ENCODE measurements at regions not wholly inside any gene's neighbourhood (a gene's known extent, or its start where the extent isn't known, plus 50 kb on each side); places are given as distances from the start of the nearest gene placed in this dataset.

- Histone ChIP-seq H3K14ac (ENCODE audit: low read length) (no peak overlapping the region), H3K4me2 (ENCODE audit: low read length) (no peak overlapping the region), H3K23ac (ENCODE audit: low read length) (no peak overlapping the region), H3K4me3 (ENCODE audit: low read depth, low read length) (no peak overlapping the region), H2AFZ (ENCODE audit: insufficient read depth, low read length, poor library complexity) (no peak overlapping the region), H4K8ac (ENCODE audit: low read depth, low read length) (no peak overlapping the region), H3K9ac (ENCODE audit: low read length) (no peak overlapping the region), H3K4me1 (ENCODE audit: control insufficient read depth in 1 of 2, insufficient read depth in 2 of 2, low read length in 2 of 2) (no peaks in the 10 kb centered on the region), H3K79me2 (ENCODE audit: control insufficient read depth, insufficient read depth, low read length, poor library complexity) (no peaks in the 10 kb centered on the region), H3K18ac (ENCODE audit: low read length) (no peak overlapping the region), H3K4ac (ENCODE audit: low read depth, low read length) (no peak overlapping the region), H2BK12ac (ENCODE audit: low read length) (no peak overlapping the region), H2AK5ac (ENCODE audit: low read length) (no peak overlapping the region), H3K27ac (ENCODE audit: low read depth, low read length) (no peak overlapping the region), H3K9me3 (ENCODE audit: insufficient read depth, low read depth, low read length) (no peaks in the 10 kb centered on the region), H3K27me3 (ENCODE audit: insufficient read depth, low read length) (no peaks in the 10 kb centered on the region), H3K79me1 (ENCODE audit: low read length) (no peaks in the 10 kb centered on the region), H3K36me3 (ENCODE audit: control insufficient read depth in 1 of 2, insufficient read depth in 2 of 2, low read length in 2 of 2) (no peaks in the 10 kb centered on the region), H4K12ac (ENCODE audit: low read depth, low read length) (no peak overlapping the region), H2BK120ac (ENCODE audit: insufficient read depth, low read length, poor library complexity) (no peak overlapping the region), H2BK5ac (ENCODE audit: low read depth, low read length, poor library complexity) (no peak overlapping the region), H4K91ac (ENCODE audit: low read depth, low read length) (no peak overlapping the region)
- WGBS (ENCODE audit: extremely low coverage, insufficient coverage, insufficient read length): no CpG with 5 or more reads among the region's 5 CpGs
- DNase-seq: peak in 1 of 2 donors; percentile 69
Observed at GRCh38 chr5:28344836-28345433, 1306.5 kb upstream of the CDH9 start.

- H3K9ac ChIP-seq (ENCODE audit: low read length): no peak overlapping the region
- H3K79me1 ChIP-seq (ENCODE audit: low read length): no peaks in the 10 kb centered on the region
- no peak overlapping the region for H3K14ac ChIP-seq (ENCODE audit: low read length)
- H4K91ac ChIP-seq (ENCODE audit: low read depth, low read length): no peak overlapping the region
- no peak overlapping the region for H2BK5ac ChIP-seq (ENCODE audit: low read depth, low read length, poor library complexity)
- no peak overlapping the region for H3K18ac ChIP-seq (ENCODE audit: low read length)
- no peak overlapping the region for H2BK12ac ChIP-seq (ENCODE audit: low read length)
- H3K79me2 ChIP-seq (ENCODE audit: control insufficient read depth, insufficient read depth, low read length, poor library complexity): no peaks in the 10 kb centered on the region
- H3K4ac ChIP-seq (ENCODE audit: low read depth, low read length): no peak overlapping the region
- no peaks in the 10 kb centered on the region for H3K27me3 ChIP-seq (ENCODE audit: insufficient read depth, low read length)
- H2AFZ ChIP-seq (ENCODE audit: insufficient read depth, low read length, poor library complexity): no peak overlapping the region
- H3K23ac ChIP-seq (ENCODE audit: low read length): no peak overlapping the region
- no peak overlapping the region for H2BK120ac ChIP-seq (ENCODE audit: insufficient read depth, low read length, poor library complexity)
- H3K36me3 ChIP-seq (ENCODE audit: control insufficient read depth in 1 of 2, insufficient read depth in 2 of 2, low read length in 2 of 2): no peaks in the 10 kb centered on the region
- DNase-seq: no peak
- H3K4me2 ChIP-seq (ENCODE audit: low read length): no peak overlapping the region
- H3K27ac ChIP-seq (ENCODE audit: low read depth, low read length): no peak overlapping the region
- H2AK5ac ChIP-seq (ENCODE audit: low read length): no peak overlapping the region
- H4K12ac ChIP-seq (ENCODE audit: low read depth, low read length): no peak overlapping the region
- no peaks in the 10 kb centered on the region for H3K9me3 ChIP-seq (ENCODE audit: insufficient read depth, low read depth, low read length)
- H3K4me1 ChIP-seq (ENCODE audit: control insufficient read depth in 1 of 2, insufficient read depth in 2 of 2, low read length in 2 of 2): no peaks in the 10 kb centered on the region
- no peak overlapping the region for H4K8ac ChIP-seq (ENCODE audit: low read depth, low read length)
- H3K4me3 ChIP-seq (ENCODE audit: low read depth, low read length): no peak overlapping the region
Observed at GRCh38 chr5:28329176-28329575, 1290.8 kb upstream of the CDH9 start.

- H3K27ac ChIP-seq (ENCODE audit: low read depth, low read length): no peak overlapping the region
- H4K12ac ChIP-seq (ENCODE audit: low read depth, low read length): no peak overlapping the region
- H3K79me2 ChIP-seq (ENCODE audit: control insufficient read depth, insufficient read depth, low read length, poor library complexity): no peaks in the 10 kb centered on the region
- H3K4me3 ChIP-seq (ENCODE audit: low read depth, low read length): no peak overlapping the region
- no peaks in the 10 kb centered on the region for H3K36me3 ChIP-seq (ENCODE audit: control insufficient read depth in 1 of 2, insufficient read depth in 2 of 2, low read length in 2 of 2)
- H3K23ac ChIP-seq (ENCODE audit: low read length): no peak overlapping the region
- no peaks in the 10 kb centered on the region for H3K4me1 ChIP-seq (ENCODE audit: control insufficient read depth in 1 of 2, insufficient read depth in 2 of 2, low read length in 2 of 2)
- no peak overlapping the region for H2BK120ac ChIP-seq (ENCODE audit: insufficient read depth, low read length, poor library complexity)
- H3K27me3 ChIP-seq (ENCODE audit: insufficient read depth, low read length): no peaks in the 10 kb centered on the region
- no peak overlapping the region for H4K8ac ChIP-seq (ENCODE audit: low read depth, low read length)
- no peaks in the 10 kb centered on the region for H3K9me3 ChIP-seq (ENCODE audit: insufficient read depth, low read depth, low read length)
- no peak overlapping the region for H4K91ac ChIP-seq (ENCODE audit: low read depth, low read length)
- no peak overlapping the region for H3K4me2 ChIP-seq (ENCODE audit: low read length)
- H3K18ac ChIP-seq (ENCODE audit: low read length): no peak overlapping the region
- H2BK12ac ChIP-seq (ENCODE audit: low read length): no peak overlapping the region
- H3K4ac ChIP-seq (ENCODE audit: low read depth, low read length): no peak overlapping the region
- H3K9ac ChIP-seq (ENCODE audit: low read length): no peak overlapping the region
- DNase-seq: no peak
- H2AFZ ChIP-seq (ENCODE audit: insufficient read depth, low read length, poor library complexity): no peak overlapping the region
- H3K79me1 ChIP-seq (ENCODE audit: low read length): no peaks in the 10 kb centered on the region
- no peak overlapping the region for H2BK5ac ChIP-seq (ENCODE audit: low read depth, low read length, poor library complexity)
- H3K14ac ChIP-seq (ENCODE audit: low read length): no peak overlapping the region
- H2AK5ac ChIP-seq (ENCODE audit: low read length): no peak overlapping the region
Observed at GRCh38 chr5:28328681-28329080, 1290.3 kb upstream of the CDH9 start.

GRCh38 chr5:28324174-28324573 is 1285.8 kb upstream of the CDH9 start:
- H3K23ac ChIP-seq (ENCODE audit: low read length): no peak overlapping the region
- H2AFZ ChIP-seq (ENCODE audit: insufficient read depth, low read length, poor library complexity): no peak overlapping the region
- H3K4me2 ChIP-seq (ENCODE audit: low read length): no peak overlapping the region
- no peak overlapping the region for H3K4ac ChIP-seq (ENCODE audit: low read depth, low read length)
- no peak overlapping the region for H3K4me3 ChIP-seq (ENCODE audit: low read depth, low read length)
- no peak overlapping the region for H2AK5ac ChIP-seq (ENCODE audit: low read length)
- H3K79me1 ChIP-seq (ENCODE audit: low read length): no peaks in the 10 kb centered on the region
- H3K79me2 ChIP-seq (ENCODE audit: control insufficient read depth, insufficient read depth, low read length, poor library complexity): no peaks in the 10 kb centered on the region
- H3K4me1 ChIP-seq (ENCODE audit: control insufficient read depth in 1 of 2, insufficient read depth in 2 of 2, low read length in 2 of 2): no peaks in the 10 kb centered on the region
- no peak overlapping the region for H2BK5ac ChIP-seq (ENCODE audit: low read depth, low read length, poor library complexity)
- no peaks in the 10 kb centered on the region for H3K36me3 ChIP-seq (ENCODE audit: control insufficient read depth in 1 of 2, insufficient read depth in 2 of 2, low read length in 2 of 2)
- H3K27ac ChIP-seq (ENCODE audit: low read depth, low read length): no peak overlapping the region
- H3K9me3 ChIP-seq (ENCODE audit: insufficient read depth, low read depth, low read length): no peaks in the 10 kb centered on the region
- no peak overlapping the region for H2BK120ac ChIP-seq (ENCODE audit: insufficient read depth, low read length, poor library complexity)
- H3K27me3 ChIP-seq (ENCODE audit: insufficient read depth, low read length): no peaks in the 10 kb centered on the region
- no peak overlapping the region for H2BK12ac ChIP-seq (ENCODE audit: low read length)
- H3K18ac ChIP-seq (ENCODE audit: low read length): no peak overlapping the region
- no CpG with 5 or more reads among the region's 2 CpGs for WGBS (ENCODE audit: extremely low coverage, insufficient coverage, insufficient read length)
- H4K8ac ChIP-seq (ENCODE audit: low read depth, low read length): no peak overlapping the region
- no peak for DNase-seq
- H4K91ac ChIP-seq (ENCODE audit: low read depth, low read length): no peak overlapping the region
- no peak overlapping the region for H3K9ac ChIP-seq (ENCODE audit: low read length)
- no peak overlapping the region for H3K14ac ChIP-seq (ENCODE audit: low read length)
- no peak overlapping the region for H4K12ac ChIP-seq (ENCODE audit: low read depth, low read length)
